GM23248 (cell line): ENCODE measurements at regions not wholly inside any gene's neighbourhood (a gene's known extent, or its start where the extent isn't known, plus 50 kb on each side); places are given as distances from the start of the nearest gene placed in this dataset.

ENCODE experiments used
- EZH2 ChIP-seq: fragments of 200-600 bp; sonication (generic); IDR thresholded peaks from 2 replicates; pipeline ENCODE4 v1.6.1; 2018; ENCODE audit warnings: antibody characterized with exemption, mild to moderate bottlenecking; ENCODE audit not compliant: insufficient read depth, poor library complexity, severe bottlenecking
- EZH2phosphoT487 ChIP-seq: fragments of 200-600 bp; sonication (generic); IDR thresholded peaks from 2 replicates; pipeline ENCODE4 v1.6.1; 2018; ENCODE audit warnings: antibody characterized with exemption, moderate library complexity, mild to moderate bottlenecking, low read depth; ENCODE audit not compliant: insufficient read depth

GRCh38 chr10:131812736-131813604, 87.8 kb upstream of the PPP2R2D start:
- TF ChIP-seq EZH2phosphoT487 (no peak), EZH2 (no peak)
